ENCODE measurements at regions not wholly inside any gene's neighbourhood (a gene's known extent, or its start where the extent isn't known, plus 50 kb on each side); places are given as distances from the start of the nearest gene placed in this dataset.
A peak's percentile ranks its signal among the peaks of the same experiment; 100 is the strongest.
"Not testable (repeated sequence)": the region's sequence is repeated elsewhere in the genome, so short reads cannot be mapped to it uniquely, and the experiment has no call there.

GRCh38 chrX:144188489-144188888 lies 304.6 kb downstream of the UBE2NL start:
- DNase-seq (ENCODE audit: low read depth) = not testable (repeated sequence)

DNA sequence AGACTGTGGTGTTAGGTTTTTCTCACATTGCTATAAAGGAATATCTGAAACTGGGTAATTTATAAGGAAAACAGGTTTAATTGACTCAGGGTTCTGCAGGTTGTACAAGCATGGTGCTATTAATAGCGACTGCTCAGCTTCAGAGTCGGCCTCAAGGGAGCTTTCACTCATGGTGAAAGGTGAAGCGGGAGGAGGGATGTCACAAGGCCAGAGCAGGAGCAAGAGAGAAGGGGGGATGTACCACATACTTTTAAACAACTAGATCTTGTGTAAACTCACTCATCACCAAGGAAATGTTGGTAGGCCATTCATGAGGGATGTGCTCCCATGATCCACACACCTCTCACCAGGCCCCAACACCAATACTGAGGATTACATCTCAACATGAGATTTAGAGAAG lies 313.2 kb downstream of the UBE2NL start:
- not testable (repeated sequence) for DNase-seq (ENCODE audit: low read depth)

DNA sequence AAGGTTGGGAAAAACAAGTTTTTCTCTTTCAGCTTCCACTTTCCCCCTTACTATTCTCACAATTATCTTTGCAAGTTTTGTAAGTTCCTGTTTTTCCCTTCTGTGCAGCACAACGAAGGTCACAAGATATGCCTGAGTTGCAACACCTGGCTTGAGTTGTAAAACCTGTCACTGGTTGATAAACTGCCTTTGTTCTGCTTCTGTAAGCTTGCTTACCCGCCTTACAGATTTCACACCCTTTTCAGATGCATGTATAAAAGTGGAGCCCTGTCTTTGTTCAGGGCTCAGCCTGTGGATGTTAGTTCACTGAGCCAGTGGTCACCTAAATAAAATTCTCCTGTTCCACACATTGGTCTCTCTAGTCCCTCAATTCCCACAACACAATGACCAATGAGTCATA lies 318.9 kb downstream of the UBE2NL start:
- not testable (repeated sequence) for DNase-seq (ENCODE audit: low read depth)

GRCh38 chrX:144208360-144209024 lies 324.6 kb downstream of the UBE2NL start:
- not testable (repeated sequence) for DNase-seq (ENCODE audit: low read depth)

DNA sequence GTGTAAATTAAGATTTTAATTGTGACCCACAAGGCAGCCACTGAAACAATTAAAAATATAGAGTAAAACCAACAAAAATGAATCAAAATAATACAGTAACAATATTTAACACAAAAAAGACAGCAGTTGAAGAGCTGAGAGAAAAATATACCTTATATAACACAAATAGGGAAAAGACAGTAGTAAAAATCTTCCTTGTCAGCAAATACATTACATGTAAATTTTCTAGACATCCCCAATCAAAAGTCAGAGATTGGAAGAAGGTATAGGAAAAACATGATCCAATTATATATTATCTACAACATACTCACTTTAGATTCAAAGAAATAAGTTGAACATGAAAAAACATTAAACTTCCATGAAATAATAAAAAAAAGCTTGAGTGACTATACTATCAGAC lies 330.8 kb downstream of the UBE2NL start:
- DNase-seq (ENCODE audit: low read depth) = no peak

DNA sequence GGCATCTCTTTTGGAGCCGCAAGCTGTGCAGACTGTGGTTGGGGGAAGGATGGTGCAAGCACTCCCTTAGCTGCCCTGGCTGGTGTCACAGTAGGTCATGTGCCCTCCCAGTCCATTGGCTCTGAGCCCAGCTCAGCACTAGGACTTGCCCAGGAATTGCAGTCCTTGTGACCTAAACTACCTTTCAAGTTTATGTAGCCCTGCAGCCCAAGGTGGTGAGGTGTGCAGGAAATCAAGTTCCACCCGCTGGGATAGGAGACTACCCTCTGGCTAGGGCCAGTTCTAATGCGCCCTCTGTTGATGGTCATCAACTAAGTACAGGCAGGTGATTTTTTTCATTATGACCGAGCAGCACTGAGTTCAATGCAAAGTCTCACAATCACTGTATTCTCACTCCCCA lies 335.2 kb downstream of the UBE2NL start:
- DNase-seq (ENCODE audit: low read depth) = peak; percentile 0

DNA sequence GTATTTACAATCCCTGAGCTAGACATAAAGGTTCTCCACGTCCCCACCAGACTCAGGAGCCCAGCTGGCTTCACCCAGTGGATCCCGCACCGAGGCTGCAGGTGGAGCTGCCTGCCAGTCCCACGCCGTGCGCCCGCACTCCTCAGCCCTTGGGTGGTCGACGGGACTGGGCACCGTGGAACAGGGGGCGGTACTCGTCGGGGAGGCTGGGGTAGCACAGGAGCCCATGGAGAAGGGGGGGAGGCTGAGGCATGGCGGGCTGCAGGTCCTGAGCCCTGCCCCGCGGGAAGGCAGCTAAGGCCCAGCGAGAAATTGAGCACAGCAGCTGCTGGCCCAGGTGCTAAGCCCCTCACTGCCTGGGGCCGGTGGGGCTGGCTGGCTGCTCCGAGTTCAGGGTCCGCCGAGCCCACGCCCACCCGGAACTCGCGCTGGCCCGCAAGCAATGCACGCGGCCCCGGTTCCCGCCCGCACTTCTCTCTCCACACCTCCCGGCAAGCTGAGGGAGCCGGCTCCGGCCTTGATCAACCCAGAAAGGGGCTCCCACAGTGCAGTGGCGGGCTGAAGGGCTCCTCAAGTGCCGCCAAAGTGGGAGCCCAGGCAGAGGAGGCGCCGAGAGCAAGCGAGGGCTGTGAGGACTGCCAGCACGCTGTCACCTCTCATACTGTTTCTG lies 347.4 kb downstream of the UBE2NL start:
- not testable (repeated sequence) for DNase-seq (ENCODE audit: low read depth)

DNA sequence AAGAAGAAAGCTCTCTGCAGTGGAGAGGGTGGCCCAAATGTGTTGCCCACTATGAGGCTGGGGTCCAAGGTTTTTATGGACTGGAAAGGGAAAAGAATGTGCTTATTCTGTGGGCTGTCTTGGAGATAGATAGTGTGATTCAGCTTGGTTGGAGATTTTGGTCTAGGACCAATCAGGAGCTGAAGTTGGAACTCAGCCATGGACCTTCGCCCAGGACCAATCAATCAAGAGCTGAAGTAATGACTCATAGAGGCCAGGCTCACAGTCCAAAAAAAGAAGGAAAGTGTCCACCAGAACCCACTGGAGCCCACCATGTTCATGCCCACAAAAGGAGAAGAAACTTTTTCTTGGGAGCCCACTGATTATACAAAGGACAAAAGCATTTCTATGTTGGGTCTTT lies 369.5 kb downstream of the UBE2NL start:
- DNase-seq (ENCODE audit: low read depth) = no peak

GRCh38 chrX:144259054-144259453 lies 375.2 kb downstream of the UBE2NL start:
- no peak for DNase-seq (ENCODE audit: low read depth)

GRCh38 chrX:144265641-144266040 lies 381.8 kb downstream of the UBE2NL start:
- DNase-seq (ENCODE audit: low read depth) = no peak

DNA sequence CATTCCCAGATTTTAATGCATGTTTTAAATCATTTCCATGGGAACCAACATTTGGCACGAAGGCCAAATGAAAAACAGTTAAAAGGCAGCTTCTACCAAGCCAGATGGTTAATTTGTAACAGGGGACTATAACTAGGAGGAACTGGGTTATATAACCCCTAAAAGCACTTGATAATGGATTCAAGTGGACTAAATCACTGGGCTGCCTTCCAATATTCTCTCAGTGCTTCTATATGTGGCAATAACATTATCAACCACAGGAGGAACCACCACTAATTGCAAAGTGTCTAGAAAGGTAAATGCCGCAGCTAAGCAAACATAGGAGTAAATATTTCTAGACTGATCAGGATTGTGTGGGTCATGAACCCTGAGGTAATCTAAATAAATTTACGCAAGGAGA lies 391.5 kb downstream of the UBE2NL start:
- no peak for DNase-seq (ENCODE audit: low read depth)

GRCh38 chrX:144275843-144276242 lies 392.0 kb downstream of the UBE2NL start:
- no peak for DNase-seq (ENCODE audit: low read depth)

- DNase-seq (ENCODE audit: low read depth) = no peak
Observed at GRCh38 chrX:144293229-144293628, 409.4 kb downstream of the UBE2NL start.

DNA sequence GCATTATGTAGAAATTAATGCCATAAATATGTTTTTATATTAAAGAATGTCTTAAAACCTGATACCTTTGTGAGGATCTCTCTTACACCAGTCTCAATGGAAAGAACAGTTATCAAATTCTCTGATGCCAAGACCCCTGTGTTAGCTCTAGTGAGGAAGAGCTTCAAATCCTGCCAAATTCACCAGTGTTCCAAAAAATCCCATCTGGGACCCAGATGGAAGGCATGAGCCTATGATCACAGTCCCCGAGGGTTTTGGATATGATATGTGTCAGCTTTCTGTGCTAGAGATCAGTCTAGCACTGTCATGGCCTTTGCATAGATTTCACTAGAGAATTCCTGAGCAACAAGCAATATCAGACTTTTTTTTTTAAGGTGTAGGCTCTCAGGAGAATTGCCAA lies 412.1 kb downstream of the UBE2NL start:
- DNase-seq (ENCODE audit: low read depth) = no peak

DNA sequence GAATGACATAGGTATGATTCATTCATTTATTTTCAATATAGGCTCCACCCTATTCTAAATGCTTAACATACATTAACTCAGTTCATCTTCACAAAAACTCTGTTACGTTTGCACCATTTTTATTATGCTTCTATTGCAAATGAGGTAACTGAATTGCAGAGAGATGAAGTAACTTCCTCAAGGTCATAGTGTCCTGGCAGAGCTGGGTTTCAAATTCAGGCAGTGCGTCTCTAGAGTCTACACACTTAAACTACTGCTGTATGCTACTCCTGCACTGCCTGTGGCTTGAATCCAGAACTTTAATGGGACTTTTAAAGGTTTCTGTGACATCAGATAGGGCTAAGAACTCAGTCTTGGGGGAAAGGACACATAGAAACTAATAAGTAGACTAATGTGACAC lies 413.4 kb downstream of the UBE2NL start:
- DNase-seq (ENCODE audit: low read depth) = no peak

DNA sequence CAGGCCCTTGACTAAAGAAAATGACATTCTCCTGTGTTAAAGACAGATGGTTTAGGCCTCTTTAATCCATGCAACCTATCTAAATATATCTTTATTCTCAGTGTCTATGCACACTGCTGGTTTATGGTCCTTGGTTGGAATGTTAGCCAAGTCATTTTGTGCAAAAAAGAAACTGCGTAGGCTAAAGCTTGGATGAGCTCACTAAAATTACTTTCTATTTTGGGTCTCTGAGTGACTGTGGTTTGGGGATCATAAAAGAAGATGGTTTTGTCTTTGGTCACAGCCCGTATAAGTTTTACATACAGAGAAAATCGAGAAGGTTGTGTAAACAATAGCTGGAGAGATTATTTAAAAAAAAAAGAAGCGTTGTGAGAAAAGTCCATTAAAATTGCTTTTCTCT lies 443.6 kb downstream of the UBE2NL start:
- DNase-seq (ENCODE audit: low read depth) = peak; percentile 11

- DNase-seq (ENCODE audit: low read depth) = no peak
Observed at GRCh38 chrX:144333429-144333828, 449.6 kb downstream of the UBE2NL start.

DNA sequence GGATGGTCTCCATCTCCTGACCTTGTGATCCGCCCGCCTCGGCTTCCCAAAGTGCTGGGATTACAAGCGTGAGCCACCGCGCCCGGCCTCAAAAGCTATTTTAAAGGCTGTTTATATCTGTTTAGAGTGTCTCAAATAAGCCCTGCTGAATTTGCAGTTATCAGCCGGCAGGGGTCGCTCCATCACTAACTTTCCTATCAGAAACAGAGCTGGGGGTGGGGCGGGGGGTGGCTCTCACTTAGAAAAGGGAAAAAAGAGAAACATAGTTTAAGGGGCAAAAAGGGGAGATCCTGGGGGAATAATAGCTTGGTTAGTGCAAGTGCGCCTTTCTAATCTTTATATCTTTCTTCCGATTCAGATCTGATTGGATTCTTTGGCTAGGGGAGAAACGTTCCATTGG lies 450.7 kb downstream of the UBE2NL start:
- DNase-seq (ENCODE audit: low read depth) = no peak

- no peak for DNase-seq (ENCODE audit: low read depth)
Observed at GRCh38 chrX:144335402-144335801, 451.5 kb downstream of the UBE2NL start.

- no peak for DNase-seq (ENCODE audit: low read depth)
Observed at GRCh38 chrX:144379156-144379555, 495.3 kb downstream of the UBE2NL start.

GRCh38 chrX:144388738-144389137 lies 504.9 kb downstream of the UBE2NL start:
- DNase-seq (ENCODE audit: low read depth) = no peak

Data from myocyte (in vitro differentiated cells).